ENCODE measurements at regions not wholly inside any gene's neighbourhood (a gene's known extent, or its start where the extent isn't known, plus 50 kb on each side); places are given as distances from the start of the nearest gene placed in this dataset.

- TF ChIP-seq PATZ1 (CRISPR knock-in tag; IDR thresholded peaks at IDR 0.05; ENCODE audit: borderline replicate concordance) (no peak), ZFP30 (CRISPR knock-in tag; IDR thresholded peaks at IDR 0.05) (no peak), ZNF565 (CRISPR knock-in tag; conservative IDR thresholded peaks at IDR 0.05; ENCODE audit: low read depth) (no peak), CSRNP3 (CRISPR knock-in tag; IDR thresholded peaks at IDR 0.05) (no peak), CREB5 (CRISPR knock-in tag; IDR thresholded peaks at IDR 0.05; ENCODE audit: low read depth) (no peak), POU6F1 (CRISPR knock-in tag; IDR thresholded peaks at IDR 0.05; ENCODE audit: borderline replicate concordance, low read depth) (no peak), CSDC2 (CRISPR knock-in tag; IDR thresholded peaks at IDR 0.05) (no peak), OSR1 (CRISPR knock-in tag; IDR thresholded peaks at IDR 0.05) (no peak), TOX (CRISPR knock-in tag; IDR thresholded peaks at IDR 0.05; ENCODE audit: borderline replicate concordance) (no peak), ZC3H10 (CRISPR knock-in tag; IDR thresholded peaks at IDR 0.05) (no peak), ESRRG (CRISPR knock-in tag; IDR thresholded peaks at IDR 0.05) (no peak), SNAI2 (CRISPR knock-in tag; IDR thresholded peaks at IDR 0.05) (no peak), ZFP3 (CRISPR knock-in tag; IDR thresholded peaks at IDR 0.05) (no peak), ARNTL (CRISPR knock-in tag; IDR thresholded peaks at IDR 0.05; ENCODE audit: borderline replicate concordance, low read depth) (no peak)
Observed at GRCh38 chr22:49019737-49020713, 807.6 kb downstream of the BRD1 start.

Measured in SK-N-SH treated with all-trans-retinoic acid at 6 μM for 48 hours (cell line).